GM19395 (cell line): ENCODE measurements at regions not wholly inside any gene's neighbourhood (a gene's known extent, or its start where the extent isn't known, plus 50 kb on each side); places are given as distances from the start of the nearest gene placed in this dataset.

Experiments used
- ATAC-seq: cut with Tn5 transposase; IDR thresholded peaks from one replicate; pipeline ENCODE4 v1.9.1; 2021; ENCODE audit warnings: mild to moderate bottlenecking, moderate library complexity; ENCODE audit not compliant: unreplicated experiment

GRCh38 chrX:39950018-39950688, 147.6 kb downstream of the BCOR start:
- ATAC-seq: no peak

DNA sequence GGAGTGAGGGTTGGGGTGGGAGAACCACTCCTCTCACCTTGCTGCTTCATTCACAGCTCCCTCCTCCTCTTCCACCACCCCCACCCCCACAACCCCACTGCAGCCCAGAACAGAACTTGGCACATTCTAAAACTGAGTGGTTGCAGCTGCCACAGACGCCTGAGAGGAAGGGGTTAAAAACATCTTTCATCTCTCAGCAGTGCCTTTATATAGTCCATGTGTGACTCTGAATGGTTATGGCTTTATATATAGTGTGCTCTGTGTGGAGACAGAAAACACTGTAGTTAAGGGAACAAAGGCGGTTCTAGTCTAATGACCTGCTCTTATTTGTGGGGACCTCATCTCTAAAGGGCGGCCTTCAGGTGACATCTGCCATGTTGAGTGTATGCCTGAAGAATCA, 144.8 kb downstream of the BCOR start:
- ATAC-seq: no peak

- no peak for ATAC-seq
These were observed 143.9 kb downstream of the BCOR start for GRCh38 chrX:39953879-39954278.

GRCh38 chrX:39954851-39955250, 142.9 kb downstream of the BCOR start:
- ATAC-seq: no peak

DNA sequence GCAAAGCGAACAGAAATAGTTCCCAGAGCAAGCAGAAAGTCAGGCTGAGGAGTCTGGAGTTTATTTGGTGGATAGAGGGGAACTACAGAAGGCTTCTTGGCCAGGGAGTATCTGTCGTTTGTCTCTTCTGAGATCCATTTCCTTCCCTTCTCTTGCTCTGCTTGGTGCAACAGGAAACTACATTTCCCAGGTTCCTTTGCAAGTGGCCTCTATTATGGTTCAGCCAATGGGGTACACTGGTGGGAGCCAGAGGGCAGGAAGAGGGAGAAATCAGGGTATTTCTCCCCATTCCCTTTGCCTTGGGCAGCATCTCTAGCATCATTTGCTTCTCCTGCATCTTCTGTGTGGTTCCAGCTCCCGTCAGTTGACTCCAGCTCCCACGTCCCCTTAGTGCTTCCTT, 142.1 kb downstream of the BCOR start:
- no peak for ATAC-seq

GRCh38 chrX:39956803-39957394, 140.9 kb downstream of the BCOR start:
- ATAC-seq: no peak

- ATAC-seq: no peak
These were observed 139.8 kb downstream of the BCOR start for GRCh38 chrX:39957816-39958566.

GRCh38 chrX:39958850-39959249, 138.9 kb downstream of the BCOR start:
- ATAC-seq: no peak

DNA sequence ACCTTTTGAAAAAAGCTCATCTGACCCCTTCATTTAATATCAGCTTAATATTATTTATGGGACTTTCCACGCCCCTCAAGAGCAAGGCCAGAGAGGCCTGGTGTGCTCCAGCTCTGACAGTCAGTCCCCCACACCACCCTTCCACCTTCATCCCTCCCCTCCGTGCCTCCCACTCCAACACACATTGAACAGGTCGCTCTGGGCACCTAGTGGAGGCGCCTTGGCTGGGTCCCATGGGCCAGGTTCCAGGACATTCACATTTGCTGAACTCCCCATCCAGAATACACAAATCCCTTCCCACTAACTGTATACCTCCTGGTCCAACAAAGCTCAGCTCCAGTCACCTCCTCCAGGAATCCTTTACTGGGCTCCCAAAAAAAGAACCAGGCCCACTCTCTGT, 137.5 kb downstream of the BCOR start:
- no peak for ATAC-seq

GRCh38 chrX:39961441-39961840, 136.3 kb downstream of the BCOR start:
- ATAC-seq: no peak

GRCh38 chrX:39965051-39965573, 132.6 kb downstream of the BCOR start:
- no peak for ATAC-seq

DNA sequence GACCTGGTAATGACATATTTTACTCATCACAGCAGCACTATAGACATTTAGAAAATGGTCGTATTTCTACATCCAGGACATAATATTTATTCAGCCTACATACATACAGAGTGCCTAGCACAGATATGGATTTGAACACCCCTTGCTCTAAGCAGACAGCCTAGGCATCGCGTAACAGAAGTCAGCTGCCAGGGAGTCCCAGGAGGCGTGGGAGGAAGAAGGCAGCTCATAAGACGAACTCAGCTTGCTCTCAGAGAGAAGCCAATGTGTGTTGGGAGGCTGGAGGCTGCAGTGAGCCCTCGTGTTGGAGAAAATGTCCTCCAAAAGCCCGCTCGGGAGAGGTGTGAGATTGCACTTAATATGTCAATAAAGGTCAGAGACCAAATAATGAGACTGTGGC, 131.6 kb downstream of the BCOR start:
- no peak for ATAC-seq

DNA sequence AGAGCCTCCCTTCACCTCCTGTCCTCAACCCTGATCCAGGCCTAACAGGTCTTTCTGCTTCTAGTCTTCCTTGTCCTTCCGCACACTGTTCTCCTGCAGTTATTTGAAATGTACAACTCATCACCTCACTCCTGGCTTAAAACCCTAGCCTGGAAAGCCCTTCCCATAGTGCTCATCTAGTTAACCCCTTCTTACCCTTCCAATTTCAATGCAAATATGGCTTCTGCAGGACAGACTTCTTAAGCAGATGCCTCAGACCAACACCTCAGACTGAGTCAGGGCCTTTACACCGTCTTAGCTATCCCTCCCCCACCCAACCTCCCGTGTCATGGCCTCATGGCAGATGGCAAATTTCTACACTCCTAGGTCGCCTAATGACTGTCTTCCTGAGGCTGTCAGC, 130.4 kb downstream of the BCOR start:
- ATAC-seq: no peak

GRCh38 chrX:39969099-39969818, 128.5 kb downstream of the BCOR start:
- no peak for ATAC-seq

DNA sequence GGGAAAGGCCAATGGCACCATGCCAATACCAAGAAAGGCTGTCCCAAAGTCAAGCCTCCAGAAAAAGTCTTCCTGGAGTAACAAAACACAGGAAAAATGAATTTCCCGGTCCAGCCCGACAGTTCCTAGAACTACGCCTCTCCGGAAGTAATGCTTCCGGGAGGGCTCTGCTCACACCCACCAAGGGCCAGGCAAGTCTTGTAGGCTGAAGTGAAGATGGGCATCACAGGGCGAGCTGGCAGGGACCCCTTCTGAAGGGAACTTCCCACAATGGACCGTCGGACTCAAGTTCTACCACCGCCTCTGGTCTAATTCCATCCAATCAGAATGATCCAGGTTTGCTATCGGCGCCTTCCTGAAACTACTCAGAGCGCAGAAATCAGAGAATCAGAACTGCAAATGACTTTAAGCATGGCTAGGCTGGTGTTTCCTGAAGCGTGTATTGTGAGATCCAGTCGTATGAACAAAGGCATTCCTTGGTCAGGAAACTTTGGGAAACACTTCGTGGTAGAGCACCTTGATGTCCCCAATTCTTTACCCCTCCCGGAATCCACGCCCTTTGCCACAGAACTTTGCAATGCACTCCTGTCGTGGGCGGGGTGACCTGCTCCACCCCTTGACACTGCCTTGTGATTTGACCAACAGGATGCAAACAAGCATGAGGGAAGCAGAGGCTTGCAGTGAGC, 127.8 kb downstream of the BCOR start:
- no peak for ATAC-seq

DNA sequence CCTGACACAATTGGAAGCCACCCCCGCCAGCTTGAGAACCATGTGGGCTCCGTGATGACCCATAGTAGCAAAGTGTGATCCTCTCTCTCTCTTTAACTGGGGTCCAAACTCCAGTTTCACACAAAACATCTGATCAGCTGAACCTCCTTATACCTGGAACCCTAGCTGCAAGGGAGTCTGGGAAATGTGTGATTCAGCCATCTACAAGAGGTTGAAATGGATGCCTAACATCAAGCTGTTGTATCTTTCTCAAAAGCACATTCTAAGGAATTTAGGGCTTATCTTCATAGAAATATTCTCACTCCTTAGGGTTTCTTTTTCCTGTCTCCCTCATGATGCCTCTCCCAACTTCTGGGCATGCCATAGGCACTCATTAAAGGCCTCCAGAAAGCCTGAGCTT, 126.0 kb downstream of the BCOR start:
- no peak for ATAC-seq

GRCh38 chrX:39972340-39972739, 125.4 kb downstream of the BCOR start:
- no peak for ATAC-seq

DNA sequence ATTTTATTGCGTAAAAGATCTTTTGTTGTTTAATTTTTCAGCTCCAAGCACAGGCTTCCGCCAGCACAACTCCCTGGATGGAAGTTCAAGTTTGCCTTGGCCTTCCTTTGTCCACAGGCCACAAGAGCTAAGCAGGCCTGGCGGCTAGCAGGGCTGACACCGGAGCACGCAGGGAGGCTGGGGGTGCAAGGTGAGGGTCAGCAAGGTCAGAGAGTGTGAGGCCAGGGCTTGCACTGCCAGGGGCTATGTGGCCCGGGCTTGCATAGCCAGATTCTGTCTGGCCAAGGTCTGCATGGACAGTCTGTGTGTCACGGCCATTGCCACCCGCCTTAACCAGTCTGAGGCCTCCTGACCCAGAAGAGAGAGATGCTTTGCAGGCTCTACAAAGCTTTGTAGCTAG, 123.9 kb downstream of the BCOR start:
- ATAC-seq: no peak

- no peak for ATAC-seq
These were observed 123.5 kb downstream of the BCOR start for GRCh38 chrX:39974270-39974669.

DNA sequence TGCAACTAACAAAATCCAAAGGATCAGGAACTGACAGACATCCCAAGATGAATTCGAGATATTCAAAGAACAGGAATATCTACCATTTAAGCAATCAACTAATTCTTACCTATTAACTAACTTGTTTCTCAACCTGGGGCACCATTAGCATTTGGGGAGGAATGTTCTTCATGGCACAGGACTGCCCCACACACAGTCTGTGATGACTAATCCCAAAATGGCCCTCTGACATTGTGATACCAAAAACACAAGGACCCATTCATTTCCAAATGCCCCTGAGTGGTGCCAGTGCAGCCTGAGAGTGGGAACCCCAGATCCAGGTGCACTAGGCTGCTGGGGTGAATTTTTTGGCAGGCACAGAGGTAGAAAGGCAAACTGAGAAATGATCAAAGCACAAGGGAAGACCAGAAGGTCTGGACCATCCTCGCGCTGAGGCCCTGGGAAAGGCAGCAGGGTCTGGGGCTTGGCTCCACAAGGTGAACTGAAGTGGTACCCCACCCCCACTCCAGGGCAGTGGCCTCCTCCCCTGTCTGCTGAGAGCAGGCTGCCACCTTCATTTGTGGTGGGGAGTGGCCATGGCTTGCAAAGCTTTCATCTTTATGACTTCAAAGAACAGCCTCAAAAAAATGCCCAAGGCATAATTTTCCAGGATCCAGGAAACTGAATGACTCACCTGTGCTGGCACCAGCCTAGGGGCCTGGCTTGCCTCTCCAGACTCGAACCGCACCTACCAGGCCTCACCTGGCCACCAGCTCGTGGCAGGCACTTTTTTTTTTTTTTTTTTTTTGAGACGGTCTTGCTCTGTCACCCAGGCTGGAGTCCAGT, 122.4 kb downstream of the BCOR start:
- ATAC-seq: no peak
